ENCODE measurements at regions not wholly inside any gene's neighbourhood (a gene's known extent, or its start where the extent isn't known, plus 50 kb on each side); places are given as distances from the start of the nearest gene placed in this dataset.

GRCh38 chr12:107536613-107537012 is 149.0 kb upstream of the PWP1 start:
- H3K4me3 ChIP-seq (ENCODE audit: low read depth, low read length): no peak overlapping the region
- TF ChIP-seq CTCF (IDR thresholded peaks at IDR 0.05; ENCODE audit: insufficient read depth, low read depth, low read length): no peak
- no peak for DNase-seq (ENCODE audit: low read depth)

- no peak for TF ChIP-seq CTCF (IDR thresholded peaks at IDR 0.05; ENCODE audit: insufficient read depth, low read depth, low read length)
- no peak overlapping the region for H3K4me3 ChIP-seq (ENCODE audit: low read depth, low read length)
- DNase-seq (ENCODE audit: low read depth): no peak
These were observed 148.0 kb upstream of the PWP1 start for GRCh38 chr12:107537464-107538119.

GRCh38 chr12:107539196-107539939 is 146.2 kb upstream of the PWP1 start:
- no peak for TF ChIP-seq CTCF (IDR thresholded peaks at IDR 0.05; ENCODE audit: insufficient read depth, low read depth, low read length)
- no peak overlapping the region for H3K4me3 ChIP-seq (ENCODE audit: low read depth, low read length)

GRCh38 chr12:107541001-107541705 is 144.4 kb upstream of the PWP1 start:
- TF ChIP-seq CTCF (IDR thresholded peaks at IDR 0.05; ENCODE audit: insufficient read depth, low read depth, low read length): no peak

More at GRCh38 chr12:107539196-107539939, 146.2 kb upstream of the PWP1 start:
- no peak for DNase-seq (ENCODE audit: low read depth)

GRCh38 chr12:107543416-107543815 is 142.2 kb upstream of the PWP1 start:
- no peak for TF ChIP-seq CTCF (IDR thresholded peaks at IDR 0.05; ENCODE audit: insufficient read depth, low read depth, low read length)
- no peak overlapping the region for H3K4me3 ChIP-seq (ENCODE audit: low read depth, low read length)
- no peak for DNase-seq (ENCODE audit: low read depth)

More at GRCh38 chr12:107541001-107541705, 144.4 kb upstream of the PWP1 start:
- no peak overlapping the region for H3K4me3 ChIP-seq (ENCODE audit: low read depth, low read length)
- no peak for DNase-seq (ENCODE audit: low read depth)

- no peak for DNase-seq (ENCODE audit: low read depth)
- no peak for TF ChIP-seq CTCF (IDR thresholded peaks at IDR 0.05; ENCODE audit: insufficient read depth, low read depth, low read length)
- H3K4me3 ChIP-seq (ENCODE audit: low read depth, low read length): no peak overlapping the region
These were observed 141.8 kb upstream of the PWP1 start for GRCh38 chr12:107543841-107544240.

Data from fibroblast of villous mesenchyme (primary cell).